Activated B cell treated with CpG ODN at 0.5 μM for 24 hours (primary cell): ENCODE measurements at regions not wholly inside any gene's neighbourhood (a gene's known extent, or its start where the extent isn't known, plus 50 kb on each side); places are given as distances from the start of the nearest gene placed in this dataset.

Experiments used
- ATAC-seq: fragments of 200-7000 bp; cut with Tn5 transposase; one replicate; pipeline ENCODE4 v1.10.0; 2021; ENCODE audit warnings: low read depth, mild to moderate bottlenecking, moderate library complexity
- CTCF ChIA-PET: fragments of 350-600 bp; sonication (Branson Sonifier 250); formaldehyde crosslinking; loops from one replicate; lab custom pipeline; 2021; ENCODE audit warnings: antibody characterized with exemption; lab: Charles Lee
- POLR2A ChIA-PET: fragments of 350-600 bp; sonication (Branson Sonifier 250); formaldehyde crosslinking; loops from one replicate; lab custom pipeline; 2021; ENCODE audit warnings: antibody characterized with exemption; lab: Charles Lee
- DNase-seq: peaks from one replicate; pipeline ENCODE4 v3.0.0; 2022
- H3K27ac Mint-ChIP-seq: one replicate; pipeline ENCODE4 v1.8.0; 2020; ENCODE audit warnings: mixed read lengths
- H3K27me3 Mint-ChIP-seq: one replicate; pipeline ENCODE4 v1.8.0; 2021; ENCODE audit warnings: mixed read lengths
- H3K36me3 Mint-ChIP-seq: one replicate; pipeline ENCODE4 v1.8.0; 2021; ENCODE audit warnings: low read depth, mixed read lengths
- H3K4me1 Mint-ChIP-seq: one replicate; pipeline ENCODE4 v1.8.0; 2021; ENCODE audit warnings: mixed read lengths
- H3K4me3 Mint-ChIP-seq: one replicate; pipeline ENCODE4 v1.8.0; 2020; ENCODE audit warnings: mild to moderate bottlenecking, mixed read lengths
- H3K9me3 Mint-ChIP-seq: one replicate; pipeline ENCODE4 v1.8.0; 2020; ENCODE audit warnings: mixed read lengths
- CTCF ChIP-seq: fragments of 200-600 bp; IDR thresholded peaks from one replicate; pipeline ENCODE4 v1.8.0; 2022; ENCODE audit warnings: antibody characterized with exemption, mild to moderate bottlenecking
- intact Hi-C: fragments of 100-400 bp; cut with micrococcal nuclease; formaldehyde crosslinking; loops from one replicate; pipeline ENCODE4 v1.15.1; 2024

DNA sequence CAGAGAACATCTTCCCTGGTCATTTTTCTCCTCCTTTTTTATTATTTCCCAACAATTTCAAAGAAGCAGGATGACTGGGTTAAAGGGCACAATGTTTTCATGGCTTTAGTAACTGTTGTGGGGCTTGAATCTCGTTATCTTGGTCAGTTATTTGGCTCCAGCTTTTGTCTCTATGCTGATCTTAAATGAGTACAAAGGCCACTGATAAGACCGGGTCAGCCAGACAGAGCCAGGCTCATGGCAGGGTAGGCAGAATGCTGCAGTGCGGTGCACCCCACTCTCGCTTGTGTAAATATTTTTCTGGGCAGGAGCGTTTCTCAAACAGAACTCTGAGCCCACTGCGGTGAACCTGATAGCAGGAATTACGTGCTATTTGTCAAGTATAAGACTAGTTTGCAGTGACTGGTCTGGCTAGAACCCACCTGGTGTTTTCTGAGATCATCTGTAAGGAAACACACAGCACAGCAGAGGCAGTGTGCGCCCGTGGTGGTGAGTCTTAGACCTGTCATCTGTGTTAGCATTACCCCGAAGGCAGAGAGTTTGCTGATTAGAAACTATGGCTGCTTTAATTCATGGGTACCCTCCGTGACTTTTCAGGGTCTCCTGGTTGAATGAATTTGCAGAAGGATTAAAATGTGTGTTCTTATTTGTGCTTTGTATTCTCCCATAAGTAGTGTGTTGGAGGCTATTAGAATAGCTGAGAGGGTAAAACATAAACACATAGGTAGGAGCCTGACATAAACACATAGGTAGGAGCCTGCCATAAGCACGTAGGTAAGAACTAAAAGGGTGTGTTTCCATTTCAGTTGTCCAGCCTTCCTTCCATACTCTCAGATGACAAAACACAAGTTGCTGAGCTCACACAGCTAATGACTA is 158.6 kb upstream of the DMRT1 start:
- CTCF ChIA-PET = no interaction called here
- TF ChIP-seq CTCF = no peak

GRCh38 chr9:683509-684021 is 157.9 kb upstream of the DMRT1 start:
- no peak for TF ChIP-seq CTCF
- Mint-ChIP-seq H3K4me3 (no peak overlapping the region), H3K36me3 (no peaks in the 10 kb centered on the region), H3K9me3 (no peaks in the 10 kb centered on the region), H3K27ac (no peak overlapping the region), H3K4me1 (peaks cover 8% of the 10 kb centered on the region), H3K27me3 (no peaks in the 10 kb centered on the region)
- ChIA-PET POLR2A (no interaction called here), CTCF (no interaction called here)
- no peak for ATAC-seq
- no peak for DNase-seq
- intact Hi-C loops = no loop called here

More for the DNA sequence above, 158.6 kb upstream of the DMRT1 start:
- no peaks in the 10 kb centered on the region for H3K36me3 Mint-ChIP-seq
- no peak overlapping the region for H3K27ac Mint-ChIP-seq
- H3K27me3 Mint-ChIP-seq = no peaks in the 10 kb centered on the region
- peaks cover 4% of the 10 kb centered on the region for H3K4me1 Mint-ChIP-seq
- H3K4me3 Mint-ChIP-seq = no peak overlapping the region
- no peaks in the 10 kb centered on the region for H3K9me3 Mint-ChIP-seq
- ATAC-seq = no peak
- POLR2A ChIA-PET = no interaction called here
- no peak for DNase-seq
- intact Hi-C loops = no loop called here

GRCh38 chr9:684054-684890 is 157.2 kb upstream of the DMRT1 start:
- H3K36me3 Mint-ChIP-seq = no peaks in the 10 kb centered on the region
- CTCF ChIA-PET = no interaction called here
- DNase-seq = no peak

DNA sequence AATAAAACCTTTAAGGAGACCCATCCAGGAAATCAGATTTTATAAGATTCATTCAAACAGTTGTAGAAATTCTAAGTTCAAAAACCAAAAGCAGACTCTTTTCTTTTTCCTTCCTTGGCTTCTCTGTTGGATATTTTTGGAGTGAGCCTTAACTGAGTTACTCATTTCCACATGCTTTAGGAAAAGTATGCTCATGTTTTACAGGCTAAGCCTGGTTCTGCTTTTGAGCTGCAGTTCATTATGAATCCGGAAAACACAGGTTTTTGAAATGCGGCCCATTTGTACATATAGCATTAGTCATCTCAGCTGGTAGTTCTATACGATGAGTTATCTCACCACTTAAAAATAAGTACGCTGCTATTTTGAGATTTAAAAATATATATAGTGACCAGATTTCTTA is 156.6 kb upstream of the DMRT1 start:
- H3K9me3 Mint-ChIP-seq = no peaks in the 10 kb centered on the region
- H3K4me3 Mint-ChIP-seq = no peak overlapping the region
- POLR2A ChIA-PET = no interaction called here
- H3K27me3 Mint-ChIP-seq = no peaks in the 10 kb centered on the region
- H3K27ac Mint-ChIP-seq = no peak overlapping the region
- DNase-seq (no peak), ATAC-seq (no peak)
- CTCF ChIA-PET = no interaction called here
- intact Hi-C loops = no loop called here
- H3K36me3 Mint-ChIP-seq = no peaks in the 10 kb centered on the region
- peaks cover 10% of the 10 kb centered on the region for H3K4me1 Mint-ChIP-seq
- TF ChIP-seq CTCF = no peak

More at GRCh38 chr9:684054-684890, 157.2 kb upstream of the DMRT1 start:
- POLR2A ChIA-PET = no interaction called here
- no peaks in the 10 kb centered on the region for H3K9me3 Mint-ChIP-seq
- intact Hi-C loops = no loop called here
- H3K27me3 Mint-ChIP-seq = no peaks in the 10 kb centered on the region
- no peak overlapping the region for H3K4me3 Mint-ChIP-seq
- H3K27ac Mint-ChIP-seq = no peak overlapping the region
- no peak for TF ChIP-seq CTCF
- no peak for ATAC-seq
- peaks cover 10% of the 10 kb centered on the region for H3K4me1 Mint-ChIP-seq

DNA sequence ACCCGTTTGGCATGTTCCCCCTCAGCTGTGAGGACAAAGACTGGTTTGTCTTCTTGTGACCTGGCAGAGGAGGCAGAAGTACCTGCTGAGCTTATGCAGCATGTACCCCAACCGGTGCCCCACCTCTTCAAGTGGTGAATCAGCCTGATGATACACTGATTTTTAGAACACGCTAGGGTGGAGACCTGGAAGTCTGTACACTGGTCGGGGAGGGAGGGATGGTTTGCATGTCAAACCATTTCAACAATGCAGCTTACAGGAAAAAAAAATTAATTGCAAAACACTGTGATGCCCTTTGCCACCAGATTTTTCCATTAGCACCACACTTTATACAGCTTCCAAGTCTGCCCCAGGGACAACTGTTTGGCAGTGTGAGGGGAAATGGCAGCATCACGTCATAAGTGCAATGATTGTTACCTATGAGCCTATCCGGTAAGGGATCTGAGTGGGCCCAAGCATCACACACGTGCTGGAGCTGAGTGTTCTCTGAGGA is 155.1 kb upstream of the DMRT1 start:
- Mint-ChIP-seq H3K9me3 (no peaks in the 10 kb centered on the region), H3K4me3 (no peak overlapping the region), H3K4me1 (peaks cover 10% of the 10 kb centered on the region), H3K27ac (no peak overlapping the region), H3K36me3 (no peaks in the 10 kb centered on the region), H3K27me3 (no peaks in the 10 kb centered on the region)
- CTCF ChIA-PET = no interaction called here
- ATAC-seq (no peak), DNase-seq (no peak)
- intact Hi-C loops = no loop called here
- POLR2A ChIA-PET = no interaction called here
- TF ChIP-seq CTCF = no peak
